ENCODE measurements at regions not wholly inside any gene's neighbourhood (a gene's known extent, or its start where the extent isn't known, plus 50 kb on each side); places are given as distances from the start of the nearest gene placed in this dataset.

- TF ChIP-seq CTCF (IDR thresholded peaks at IDR 0.05), result no peak
- Histone ChIP-seq H3K27ac (no peak overlapping the region), H3K27me3 (replicated peaks; ENCODE audit: insufficient read depth) (no peaks in the 10 kb centered on the region), H3K4me3 (no peak overlapping the region), H3K36me3 (no peaks in the 10 kb centered on the region), H3K4me1 (ENCODE audit: control insufficient read depth in 1 of 2, low read depth in 2 of 2) (no peaks in the 10 kb centered on the region), H3K9me3 (no peaks in the 10 kb centered on the region)
- DNase-seq (ENCODE audit: low spot score) (no peak), ATAC-seq (ENCODE audit: insufficient number of reproducible peaks, low FRiP score, low read depth) (no peak)
Measured at GRCh38 chr13:58429917-58430316, 798.4 kb downstream of the PCDH17 start.

DNA sequence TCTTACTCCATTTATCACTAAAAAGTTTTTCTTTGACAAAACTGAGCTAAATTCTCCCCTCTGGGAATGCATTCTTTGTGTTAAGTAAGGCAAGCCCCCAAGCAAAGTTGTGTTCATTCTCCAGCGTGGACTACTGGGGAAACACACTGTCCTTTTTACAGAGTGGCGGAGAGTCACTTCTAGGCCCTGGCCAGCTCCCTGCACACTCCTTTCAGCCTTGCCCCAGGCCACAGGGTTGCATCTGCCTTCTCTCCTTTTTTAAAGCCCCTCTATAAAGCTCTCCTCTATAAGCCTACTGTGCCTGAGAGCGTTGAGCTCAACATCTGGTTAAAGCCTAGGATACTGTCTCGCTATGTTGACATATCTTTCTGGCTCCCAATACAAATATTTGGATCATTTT, 803.4 kb downstream of the PCDH17 start:
- no peaks in the 10 kb centered on the region for H3K4me1 ChIP-seq (ENCODE audit: control insufficient read depth in 1 of 2, low read depth in 2 of 2)
- ATAC-seq (ENCODE audit: insufficient number of reproducible peaks, low FRiP score, low read depth) (no peak), DNase-seq (ENCODE audit: low spot score) (no peak)
- H3K27me3 ChIP-seq (replicated peaks; ENCODE audit: insufficient read depth), result no peaks in the 10 kb centered on the region
- no peaks in the 10 kb centered on the region for H3K36me3 ChIP-seq
- no peak for TF ChIP-seq CTCF (IDR thresholded peaks at IDR 0.05)
- no peak overlapping the region for H3K4me3 ChIP-seq
- H3K27ac ChIP-seq, result no peak overlapping the region
- H3K9me3 ChIP-seq, result no peaks in the 10 kb centered on the region

DNA sequence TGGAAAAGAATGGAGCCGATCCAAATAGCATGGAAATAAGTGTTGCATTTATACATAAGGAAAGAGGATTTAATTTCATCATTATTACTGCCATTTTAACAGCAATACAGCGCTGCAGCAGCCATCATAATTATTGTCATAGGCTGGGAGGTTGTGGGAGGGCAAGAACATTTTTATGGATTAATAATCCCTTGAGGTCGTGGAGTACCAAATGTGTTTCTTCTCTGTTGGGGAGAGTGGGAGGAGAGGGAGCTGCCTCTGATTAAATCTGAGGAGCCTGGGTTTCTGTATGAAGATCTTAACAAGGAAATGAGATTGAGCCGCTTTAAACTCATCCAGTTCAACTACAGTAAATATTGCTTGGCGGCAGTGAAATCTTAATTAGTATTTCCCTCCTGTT, 805.9 kb downstream of the PCDH17 start:
- Histone ChIP-seq H3K4me1 (ENCODE audit: control insufficient read depth in 1 of 2, low read depth in 2 of 2) (no peaks in the 10 kb centered on the region), H3K9me3 (no peaks in the 10 kb centered on the region), H3K27me3 (replicated peaks; ENCODE audit: insufficient read depth) (no peaks in the 10 kb centered on the region), H3K4me3 (no peak overlapping the region), H3K27ac (no peak overlapping the region), H3K36me3 (no peaks in the 10 kb centered on the region)
- ATAC-seq (ENCODE audit: insufficient number of reproducible peaks, low FRiP score, low read depth) (no peak), DNase-seq (ENCODE audit: low spot score) (no peak)
- no peak for TF ChIP-seq CTCF (IDR thresholded peaks at IDR 0.05)

GRCh38 chr13:58446979-58447378, 815.4 kb downstream of the PCDH17 start:
- no peaks in the 10 kb centered on the region for H3K27me3 ChIP-seq (replicated peaks; ENCODE audit: insufficient read depth)
- no peak overlapping the region for H3K4me3 ChIP-seq
- no peak overlapping the region for H3K27ac ChIP-seq
- H3K36me3 ChIP-seq, result no peaks in the 10 kb centered on the region
- H3K4me1 ChIP-seq (ENCODE audit: control insufficient read depth in 1 of 2, low read depth in 2 of 2), result no peaks in the 10 kb centered on the region
- no peaks in the 10 kb centered on the region for H3K9me3 ChIP-seq
- no peak for ATAC-seq (ENCODE audit: insufficient number of reproducible peaks, low FRiP score, low read depth)
- DNase-seq (ENCODE audit: low spot score), result no peak
- no peak for TF ChIP-seq CTCF (IDR thresholded peaks at IDR 0.05)

- no peaks in the 10 kb centered on the region for H3K36me3 ChIP-seq
- no peak for DNase-seq (ENCODE audit: low spot score)
- ATAC-seq (ENCODE audit: insufficient number of reproducible peaks, low FRiP score, low read depth), result no peak
Measured at GRCh38 chr13:58452123-58452623, 820.6 kb downstream of the PCDH17 start.

More at GRCh38 chr13:58452123-58452623, 820.6 kb downstream of the PCDH17 start:
- no peaks in the 10 kb centered on the region for H3K9me3 ChIP-seq
- H3K4me3 ChIP-seq, result no peak overlapping the region
- no peak for TF ChIP-seq CTCF (IDR thresholded peaks at IDR 0.05)
- H3K4me1 ChIP-seq (ENCODE audit: control insufficient read depth in 1 of 2, low read depth in 2 of 2), result no peaks in the 10 kb centered on the region
- H3K27me3 ChIP-seq (replicated peaks; ENCODE audit: insufficient read depth), result no peaks in the 10 kb centered on the region
- H3K27ac ChIP-seq, result no peak overlapping the region

Measured in thoracic aorta (tissue), 2 donors.